ENCODE measurements at regions not wholly inside any gene's neighbourhood (a gene's known extent, or its start where the extent isn't known, plus 50 kb on each side); places are given as distances from the start of the nearest gene placed in this dataset.

- TF ChIP-seq TSHZ2 (CRISPR knock-in tag; IDR thresholded peaks at IDR 0.05): no peak
- no peak for TF ChIP-seq ESRRG (CRISPR knock-in tag; IDR thresholded peaks at IDR 0.05)
- TF ChIP-seq RARB (CRISPR knock-in tag; IDR thresholded peaks at IDR 0.05): no peak
- TF ChIP-seq CREB5 (CRISPR knock-in tag; IDR thresholded peaks at IDR 0.05; ENCODE audit: low read depth): no peak
- no peak for TF ChIP-seq PPARA (CRISPR knock-in tag; IDR thresholded peaks at IDR 0.05; ENCODE audit: borderline replicate concordance)
- no peak for TF ChIP-seq TCF4 (CRISPR knock-in tag; IDR thresholded peaks at IDR 0.05; ENCODE audit: borderline replicate concordance)
- TF ChIP-seq OSR1 (CRISPR knock-in tag; IDR thresholded peaks at IDR 0.05): no peak
- no peak for TF ChIP-seq ZNF565 (CRISPR knock-in tag; conservative IDR thresholded peaks at IDR 0.05; ENCODE audit: low read depth)
- TF ChIP-seq ISL1 (CRISPR knock-in tag; IDR thresholded peaks at IDR 0.05): no peak
- TF ChIP-seq ZC3H10 (CRISPR knock-in tag; IDR thresholded peaks at IDR 0.05): no peak
- no peak for TF ChIP-seq ZNF70 (CRISPR knock-in tag; IDR thresholded peaks at IDR 0.05)
- TF ChIP-seq CSRNP3 (CRISPR knock-in tag; IDR thresholded peaks at IDR 0.05): no peak
Observed at GRCh38 chr5:144002876-144003275, 167.6 kb downstream of the YIPF5 start (continued).

- ATAC-seq: no peak
- TF ChIP-seq ZFP3 (CRISPR knock-in tag; IDR thresholded peaks at IDR 0.05) (no peak), ISL1 (CRISPR knock-in tag; IDR thresholded peaks at IDR 0.05) (no peak), RARB (CRISPR knock-in tag; IDR thresholded peaks at IDR 0.05) (no peak), ZNF565 (CRISPR knock-in tag; conservative IDR thresholded peaks at IDR 0.05; ENCODE audit: low read depth) (no peak), CSRNP3 (CRISPR knock-in tag; IDR thresholded peaks at IDR 0.05) (no peak), TOX (CRISPR knock-in tag; IDR thresholded peaks at IDR 0.05; ENCODE audit: borderline replicate concordance) (no peak), ARNTL (CRISPR knock-in tag; IDR thresholded peaks at IDR 0.05; ENCODE audit: borderline replicate concordance, low read depth) (no peak), GLIS3 (CRISPR knock-in tag; IDR thresholded peaks at IDR 0.05) (no peak), OSR1 (CRISPR knock-in tag; IDR thresholded peaks at IDR 0.05) (no peak), TCF4 (CRISPR knock-in tag; IDR thresholded peaks at IDR 0.05; ENCODE audit: borderline replicate concordance) (no peak), POU6F1 (CRISPR knock-in tag; IDR thresholded peaks at IDR 0.05; ENCODE audit: borderline replicate concordance, low read depth) (no peak), CREB5 (CRISPR knock-in tag; IDR thresholded peaks at IDR 0.05; ENCODE audit: low read depth) (no peak), PATZ1 (CRISPR knock-in tag; IDR thresholded peaks at IDR 0.05; ENCODE audit: borderline replicate concordance) (no peak), PPARA (CRISPR knock-in tag; IDR thresholded peaks at IDR 0.05; ENCODE audit: borderline replicate concordance) (no peak), BACH2 (CRISPR knock-in tag; IDR thresholded peaks at IDR 0.05; ENCODE audit: borderline replicate concordance) (no peak), ZFP30 (CRISPR knock-in tag; IDR thresholded peaks at IDR 0.05) (no peak), ZNF70 (CRISPR knock-in tag; IDR thresholded peaks at IDR 0.05) (no peak), CSDC2 (CRISPR knock-in tag; IDR thresholded peaks at IDR 0.05) (no peak), ZC3H10 (CRISPR knock-in tag; IDR thresholded peaks at IDR 0.05) (no peak), ESRRG (CRISPR knock-in tag; IDR thresholded peaks at IDR 0.05) (no peak)
Observed at GRCh38 chr5:144003636-144004035, 166.8 kb downstream of the YIPF5 start.
